ENCODE measurements at regions not wholly inside any gene's neighbourhood (a gene's known extent, or its start where the extent isn't known, plus 50 kb on each side); places are given as distances from the start of the nearest gene placed in this dataset.
"Not testable (repeated sequence)": the region's sequence is repeated elsewhere in the genome, so short reads cannot be mapped to it uniquely, and the experiment has no call there.

DNA sequence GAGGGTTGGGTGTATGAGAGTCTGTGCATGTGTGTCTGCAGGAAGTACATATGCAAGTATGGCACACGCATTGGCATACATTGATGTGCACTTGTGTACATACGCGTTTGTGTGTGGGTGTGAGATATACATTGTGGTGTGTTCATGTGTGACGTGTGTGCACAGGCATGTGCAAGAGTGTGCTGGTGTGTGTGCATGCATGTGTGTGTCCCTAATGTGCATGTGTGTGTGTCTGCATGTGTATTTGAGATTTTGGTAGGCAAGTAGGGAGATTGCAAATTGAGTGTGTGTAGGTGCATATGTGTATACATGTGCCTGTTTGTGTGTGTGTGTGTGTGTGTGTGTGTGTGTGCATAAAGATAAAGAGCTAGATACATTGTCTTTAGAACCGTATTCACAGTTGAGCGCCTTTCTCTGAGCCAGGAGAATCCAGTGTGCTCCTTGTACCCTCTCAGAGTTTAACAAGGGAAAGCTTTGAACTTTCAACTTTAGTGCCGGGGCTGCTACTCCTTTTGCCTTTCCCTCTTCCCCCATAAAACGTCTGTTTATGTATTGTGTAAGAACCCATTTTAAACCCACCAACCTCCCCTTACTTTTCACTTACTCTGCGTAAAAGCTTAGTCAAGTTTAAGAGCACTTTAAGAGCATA lies 152.4 kb upstream of the CHL1 start:
- DNase-seq = no peak
- H3K4me1 ChIP-seq = no peaks in the 10 kb centered on the region
- no peak for TF ChIP-seq POLR2AphosphoS5 (IDR thresholded peaks at IDR 0.05)
- TF ChIP-seq POLR2A (IDR thresholded peaks at IDR 0.05) = no peak
- TF ChIP-seq EP300 (IDR thresholded peaks at IDR 0.05; ENCODE audit: low read depth) = no peak
- TF ChIP-seq, protein P1, sequence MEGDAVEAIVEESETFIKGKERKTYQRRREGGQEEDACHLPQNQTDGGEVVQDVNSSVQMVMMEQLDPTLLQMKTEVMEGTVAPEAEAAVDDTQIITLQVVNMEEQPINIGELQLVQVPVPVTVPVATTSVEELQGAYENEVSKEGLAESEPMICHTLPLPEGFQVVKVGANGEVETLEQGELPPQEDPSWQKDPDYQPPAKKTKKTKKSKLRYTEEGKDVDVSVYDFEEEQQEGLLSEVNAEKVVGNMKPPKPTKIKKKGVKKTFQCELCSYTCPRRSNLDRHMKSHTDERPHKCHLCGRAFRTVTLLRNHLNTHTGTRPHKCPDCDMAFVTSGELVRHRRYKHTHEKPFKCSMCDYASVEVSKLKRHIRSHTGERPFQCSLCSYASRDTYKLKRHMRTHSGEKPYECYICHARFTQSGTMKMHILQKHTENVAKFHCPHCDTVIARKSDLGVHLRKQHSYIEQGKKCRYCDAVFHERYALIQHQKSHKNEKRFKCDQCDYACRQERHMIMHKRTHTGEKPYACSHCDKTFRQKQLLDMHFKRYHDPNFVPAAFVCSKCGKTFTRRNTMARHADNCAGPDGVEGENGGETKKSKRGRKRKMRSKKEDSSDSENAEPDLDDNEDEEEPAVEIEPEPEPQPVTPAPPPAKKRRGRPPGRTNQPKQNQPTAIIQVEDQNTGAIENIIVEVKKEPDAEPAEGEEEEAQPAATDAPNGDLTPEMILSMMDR (IDR thresholded peaks at IDR 0.05) = no peak
- intact Hi-C loops (cut with DNase I; ENCODE audit: low total_unique reads) (no loop called here), in situ Hi-C loops (cut with MboI; ENCODE audit: low pct_ligation_motif_present in 1 of 4, low pct_unique_long_range_greater_than_20kb in 1 of 4, low sequenced_read_pairs in 3 of 4) (no loop called here)
- WGBS, 2 donors (ENCODE audit: low coverage in 1 of 2) = 63 to 64% methylated on average over 6 to 9 of the region's 9 CpGs
- H3K27ac ChIP-seq = no peak overlapping the region
- no peaks in the 10 kb centered on the region for H3K9me3 ChIP-seq
- H3K4me3 ChIP-seq = no peak overlapping the region
- H3K27me3 ChIP-seq = no peaks in the 10 kb centered on the region
- H3K36me3 ChIP-seq = no peaks in the 10 kb centered on the region

DNA sequence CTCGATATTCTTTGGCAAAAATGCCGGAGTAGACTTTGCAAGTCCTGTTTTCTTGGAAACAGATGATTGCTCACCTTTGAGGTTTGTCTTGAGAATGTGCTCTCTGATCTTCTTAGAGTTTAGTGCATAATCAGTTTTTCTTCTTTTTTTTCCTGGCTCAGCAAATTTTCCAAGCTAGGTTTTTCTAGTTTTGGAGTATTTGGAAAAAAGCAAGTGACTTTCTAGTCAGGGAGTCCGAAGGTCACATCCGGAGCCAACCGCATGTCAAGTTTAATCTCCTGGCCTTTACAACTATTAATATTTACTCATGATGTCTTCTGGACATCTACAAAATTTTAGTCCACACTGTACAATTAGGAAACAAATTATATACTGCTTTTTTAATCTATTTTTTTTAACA lies 151.6 kb upstream of the CHL1 start:
- H3K27ac ChIP-seq; intact Hi-C loops (cut with DNase I; ENCODE audit: low total_unique reads); H3K9me3 ChIP-seq; H3K4me1 ChIP-seq; DNase-seq; H3K4me3 ChIP-seq; in situ Hi-C loops (cut with MboI; ENCODE audit: low pct_ligation_motif_present in 1 of 4, low pct_unique_long_range_greater_than_20kb in 1 of 4, low sequenced_read_pairs in 3 of 4); H3K36me3 ChIP-seq; H3K27me3 ChIP-seq: not testable (repeated sequence)
- 58 to 60% methylated on average over 5 of the region's 5 CpGs for WGBS, 2 donors (ENCODE audit: low coverage in 1 of 2)

DNA sequence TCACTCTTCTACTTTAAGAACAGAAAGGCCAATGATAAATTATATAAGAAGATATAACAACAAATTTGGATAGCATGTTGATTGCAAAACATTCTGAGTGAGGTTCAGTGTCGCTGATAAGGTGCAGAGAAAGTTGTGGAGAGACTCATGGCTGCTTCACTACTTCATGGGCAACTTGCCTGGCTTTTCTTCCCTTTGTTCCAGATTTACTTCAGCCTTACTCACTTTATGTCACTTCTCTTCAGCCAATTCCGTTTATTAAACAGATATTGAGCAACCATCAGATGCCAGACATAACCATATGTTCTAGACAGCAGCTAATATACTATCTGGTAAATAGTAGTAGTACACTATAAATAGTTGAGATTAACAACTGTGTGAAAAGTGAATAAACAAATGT lies 150.0 kb upstream of the CHL1 start:
- TF ChIP-seq POLR2A (IDR thresholded peaks at IDR 0.05) (no peak), EP300 (IDR thresholded peaks at IDR 0.05; ENCODE audit: low read depth) (no peak), POLR2AphosphoS5 (IDR thresholded peaks at IDR 0.05) (no peak)
- TF ChIP-seq, protein P1 (IDR thresholded peaks at IDR 0.05) = no peak
- no peak overlapping the region for H3K4me3 ChIP-seq
- 47 to 63% methylated on average over 2 of the region's 2 CpGs for WGBS, 2 donors (ENCODE audit: low coverage in 1 of 2)

DNA sequence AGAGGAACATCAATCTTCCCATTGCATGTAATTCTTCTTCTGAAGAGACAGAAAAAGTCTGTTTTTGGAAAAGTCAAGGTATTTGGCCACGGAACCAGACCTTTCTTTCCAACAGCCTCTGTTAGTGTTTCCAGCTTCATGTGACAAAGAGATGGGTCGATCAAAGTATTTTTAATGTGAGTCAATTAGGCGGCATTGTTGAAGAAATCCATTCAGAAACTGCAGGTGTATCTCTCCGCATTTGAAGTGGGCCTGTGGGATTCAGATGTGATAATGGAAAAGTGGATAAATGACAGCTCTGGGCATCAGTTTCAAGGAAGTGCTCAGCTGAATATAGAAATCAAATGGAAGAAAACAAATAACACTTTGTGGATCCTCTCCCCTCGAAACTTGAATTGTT lies 143.1 kb upstream of the CHL1 start:
- H3K4me3 ChIP-seq; H3K27me3 ChIP-seq; H3K36me3 ChIP-seq; H3K4me1 ChIP-seq; intact Hi-C loops (cut with DNase I; ENCODE audit: low total_unique reads); DNase-seq; H3K27ac ChIP-seq; in situ Hi-C loops (cut with MboI; ENCODE audit: low pct_ligation_motif_present in 1 of 4, low pct_unique_long_range_greater_than_20kb in 1 of 4, low sequenced_read_pairs in 3 of 4); H3K9me3 ChIP-seq: not testable (repeated sequence)
- 79 to 80% methylated on average over 5 of the region's 5 CpGs for WGBS, 2 donors (ENCODE audit: low coverage in 1 of 2)

More for the DNA sequence above, 150.0 kb upstream of the CHL1 start:
- Histone ChIP-seq H3K36me3 (no peaks in the 10 kb centered on the region), H3K4me1 (no peaks in the 10 kb centered on the region), H3K27ac (no peak overlapping the region), H3K9me3 (no peaks in the 10 kb centered on the region), H3K27me3 (no peaks in the 10 kb centered on the region)
- intact Hi-C loops (cut with DNase I; ENCODE audit: low total_unique reads) = no loop called here
- DNase-seq = no peak
- in situ Hi-C loops (cut with MboI; ENCODE audit: low pct_ligation_motif_present in 1 of 4, low pct_unique_long_range_greater_than_20kb in 1 of 4, low sequenced_read_pairs in 3 of 4) = no loop called here

DNA sequence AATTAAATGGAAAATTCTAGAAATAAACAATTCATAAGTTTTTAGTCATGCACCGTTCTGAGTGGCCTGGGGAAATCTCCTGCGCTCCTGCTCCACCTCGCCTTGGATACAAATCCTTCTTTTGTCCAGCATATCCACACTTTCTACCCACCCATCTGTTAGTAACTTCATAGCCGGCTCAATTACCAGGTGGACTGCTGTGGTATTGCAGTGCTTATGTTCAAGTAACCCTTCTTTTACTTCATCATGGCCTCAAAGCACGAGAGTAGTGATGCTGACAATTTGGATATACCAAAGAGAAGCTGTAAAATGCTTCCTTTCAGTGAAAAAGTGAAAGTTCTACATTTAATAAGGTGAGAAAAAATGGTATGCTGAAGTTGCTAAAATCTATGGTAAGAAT lies 142.3 kb upstream of the CHL1 start:
- Histone ChIP-seq H3K4me1 (no peaks in the 10 kb centered on the region), H3K4me3 (no peak overlapping the region), H3K9me3 (no peaks in the 10 kb centered on the region), H3K27ac (no peak overlapping the region), H3K36me3 (no peaks in the 10 kb centered on the region), H3K27me3 (no peaks in the 10 kb centered on the region)
- intact Hi-C loops (cut with DNase I; ENCODE audit: low total_unique reads) = no loop called here
- TF ChIP-seq EP300 (IDR thresholded peaks at IDR 0.05; ENCODE audit: low read depth) (no peak), POLR2AphosphoS5 (IDR thresholded peaks at IDR 0.05) (no peak), POLR2A (IDR thresholded peaks at IDR 0.05) (no peak)
- TF ChIP-seq, protein P1 (IDR thresholded peaks at IDR 0.05) = no peak
- WGBS, 2 donors (ENCODE audit: low coverage in 1 of 2) = 78 to 80% methylated on average over 1 to 5 of the region's 5 CpGs
- no peak for DNase-seq
- in situ Hi-C loops (cut with MboI; ENCODE audit: low pct_ligation_motif_present in 1 of 4, low pct_unique_long_range_greater_than_20kb in 1 of 4, low sequenced_read_pairs in 3 of 4) = no loop called here
